Spleen (tissue), 11 donors: ENCODE measurements at regions not wholly inside any gene's neighbourhood (a gene's known extent, or its start where the extent isn't known, plus 50 kb on each side); places are given as distances from the start of the nearest gene placed in this dataset.

ENCODE experiments used
- DNase-seq: peaks from one replicate; pipeline ENCODE4 v3.0.0-alpha.2; 2020
- H3K27ac ChIP-seq, 8 donors: fragments of 200-600 bp; sonication (generic) in 7 of 8; 1 replicate in 4 of 8; 2 replicates in 4 of 8; pipeline versions ENCODE4 v1.5.0 to v1.8.0; 2016 to 2021; ENCODE audit warnings: inconsistent platforms in 4 of 8, mild to moderate bottlenecking in 4 of 8, moderate library complexity in 1 of 8
- H3K27me3 ChIP-seq, 7 donors: fragments of 200-600 bp; sonication (generic) in 6 of 7; replicated peaks in 1 of 7; 1 replicate in 4 of 7; 2 replicates in 3 of 7; pipeline versions ENCODE4 v1.5.0 to v1.8.0; 2016 to 2021; ENCODE audit warnings: inconsistent platforms in 3 of 7, mild to moderate bottlenecking in 1 of 7
- H3K36me3 ChIP-seq, 6 donors: fragments of 200-600 bp; sonication (generic) in 5 of 6; 1 replicate in 4 of 6; 2 replicates in 2 of 6; pipeline versions ENCODE4 v1.5.0 to v1.8.0; 2016 to 2021; ENCODE audit warnings: inconsistent platforms in 2 of 6
- H3K4me1 ChIP-seq, 6 donors: fragments of 200-600 bp; sonication (generic) in 5 of 6; 1 replicate in 3 of 6; 2 replicates in 3 of 6; pipeline versions ENCODE4 v1.5.0 to v1.8.0; 2016 to 2021; ENCODE audit warnings: inconsistent platforms in 3 of 6
- H3K4me3 ChIP-seq, 8 donors: fragments of 200-600 bp; sonication (generic) in 7 of 8; 1 replicate in 4 of 8; 2 replicates in 4 of 8; pipeline versions ENCODE4 v1.5.0 to v1.8.0; 2016 to 2021; ENCODE audit warnings: inconsistent platforms in 4 of 8, mild to moderate bottlenecking in 4 of 8, moderate library complexity in 2 of 8
- H3K9me3 ChIP-seq, 8 donors: fragments of 200-600 bp; sonication (generic) in 7 of 8; 1 replicate in 4 of 8; 2 replicates in 4 of 8; pipeline versions ENCODE4 v1.5.0 to v1.8.0; 2016 to 2021; ENCODE audit warnings: inconsistent platforms in 4 of 8
- POLR2A ChIP-seq, 3 donors: fragments of 450-650 bp; IDR thresholded peaks; one replicate each; pipeline ENCODE4 v1.5.1; 2017; ENCODE audit warnings: antibody characterized with exemption in 3 of 3, mild to moderate bottlenecking in 1 of 3
- POLR2AphosphoS5 ChIP-seq, 3 donors: sonication (generic); formaldehyde crosslinking; IDR thresholded peaks; one replicate each; pipeline ENCODE4 v1.5.1; 2017; ENCODE audit warnings: antibody characterized with exemption in 3 of 3
- WGBS, 5 donors: extraction: QIAGEN DNeasy Blood & Tissue Kit in 3 of 5; methylation state at CpG; one replicate each; pipeline versions ENCODE4 v1.1.5 to v1.1.7; 2013 to 2018; 5-methylcytosine and 5-hydroxymethylcytosine counted together
- intact Hi-C: fragments of 100-400 bp; cut with DNase I; formaldehyde crosslinking; loops from one replicate; pipeline ENCODE4 v1.15.0; 2023; ENCODE audit warnings: low total_unique reads
- TF ChIP-seq, protein P1 (sequence below), 11 experiments: fragments of 200-600 bp in 7 of 11; fragments of 450-650 bp in 4 of 11; sonication (generic) in 4 of 11; IDR thresholded peaks in 8 of 11; conservative IDR thresholded peaks in 3 of 11; 1 replicate in 7 of 11; 2 replicates in 4 of 11; pipeline versions ENCODE4 v1.4.0 to v1.8.0; 2016 to 2021; ENCODE audit warnings: antibody characterized with exemption in 11 of 11, inconsistent platforms in 4 of 11, mild to moderate bottlenecking in 1 of 11
- donor health status: healthy with polysubstance abuse.
- donor health status: DM: no; HTN: no; CAD: no; lungs with moderate emphysema.
- donor health status: DM: no; HTN: no; CAD: no.
- donor health status: Bipolar disorder and iron deficiency.
- donor health status: healthy.
- donor health status: DM: no; HTN: no; CAD: no.
- donor health status: DM: yes; HTN: yes; CAD: no.

GRCh38 chr6:122859676-122860075, 70.6 kb downstream of the SMPDL3A start:
- no peaks in the 10 kb centered on the region for H3K36me3 ChIP-seq
- intact Hi-C loops, result no loop called here
- H3K27ac ChIP-seq, result no peak overlapping the region
- DNase-seq, result no peak
- H3K4me3 ChIP-seq, result no peak overlapping the region
- 66 to 77% (median 74%) methylated on average over 6 of the region's 6 CpGs for WGBS, 5 donors
- H3K4me1 ChIP-seq, result no peaks in the 10 kb centered on the region
- no peak for TF ChIP-seq POLR2A (IDR thresholded peaks at IDR 0.05)
- no peak for TF ChIP-seq POLR2AphosphoS5 (IDR thresholded peaks at IDR 0.05)
- no peaks in the 10 kb centered on the region for H3K9me3 ChIP-seq
- peaks cover 0 to 3% (median 0%) of the 10 kb centered on the region in 7 donors for H3K27me3 ChIP-seq

- 37 to 49% (median 42%) methylated on average over 1 of the region's 1 CpG for WGBS, 5 donors
- TF ChIP-seq POLR2AphosphoS5 (IDR thresholded peaks at IDR 0.05), result no peak
- TF ChIP-seq, protein P1, sequence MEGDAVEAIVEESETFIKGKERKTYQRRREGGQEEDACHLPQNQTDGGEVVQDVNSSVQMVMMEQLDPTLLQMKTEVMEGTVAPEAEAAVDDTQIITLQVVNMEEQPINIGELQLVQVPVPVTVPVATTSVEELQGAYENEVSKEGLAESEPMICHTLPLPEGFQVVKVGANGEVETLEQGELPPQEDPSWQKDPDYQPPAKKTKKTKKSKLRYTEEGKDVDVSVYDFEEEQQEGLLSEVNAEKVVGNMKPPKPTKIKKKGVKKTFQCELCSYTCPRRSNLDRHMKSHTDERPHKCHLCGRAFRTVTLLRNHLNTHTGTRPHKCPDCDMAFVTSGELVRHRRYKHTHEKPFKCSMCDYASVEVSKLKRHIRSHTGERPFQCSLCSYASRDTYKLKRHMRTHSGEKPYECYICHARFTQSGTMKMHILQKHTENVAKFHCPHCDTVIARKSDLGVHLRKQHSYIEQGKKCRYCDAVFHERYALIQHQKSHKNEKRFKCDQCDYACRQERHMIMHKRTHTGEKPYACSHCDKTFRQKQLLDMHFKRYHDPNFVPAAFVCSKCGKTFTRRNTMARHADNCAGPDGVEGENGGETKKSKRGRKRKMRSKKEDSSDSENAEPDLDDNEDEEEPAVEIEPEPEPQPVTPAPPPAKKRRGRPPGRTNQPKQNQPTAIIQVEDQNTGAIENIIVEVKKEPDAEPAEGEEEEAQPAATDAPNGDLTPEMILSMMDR (IDR thresholded peaks at IDR 0.05 in 8 of 11, conservative IDR thresholded peaks at IDR 0.05 in 3 of 11), result no peak
- TF ChIP-seq POLR2A (IDR thresholded peaks at IDR 0.05), result no peak
- intact Hi-C loops, result no loop called here
- Histone ChIP-seq H3K4me1 (no peaks in the 10 kb centered on the region), H3K27ac (no peak overlapping the region), H3K36me3 (no peaks in the 10 kb centered on the region), H3K27me3 (peaks cover 0 to 3% (median 0%) of the 10 kb centered on the region in 7 donors), H3K4me3 (no peak overlapping the region), H3K9me3 (no peaks in the 10 kb centered on the region)
- DNase-seq, result no peak
Measured at GRCh38 chr6:122861594-122861993, 72.5 kb downstream of the SMPDL3A start.

DNA sequence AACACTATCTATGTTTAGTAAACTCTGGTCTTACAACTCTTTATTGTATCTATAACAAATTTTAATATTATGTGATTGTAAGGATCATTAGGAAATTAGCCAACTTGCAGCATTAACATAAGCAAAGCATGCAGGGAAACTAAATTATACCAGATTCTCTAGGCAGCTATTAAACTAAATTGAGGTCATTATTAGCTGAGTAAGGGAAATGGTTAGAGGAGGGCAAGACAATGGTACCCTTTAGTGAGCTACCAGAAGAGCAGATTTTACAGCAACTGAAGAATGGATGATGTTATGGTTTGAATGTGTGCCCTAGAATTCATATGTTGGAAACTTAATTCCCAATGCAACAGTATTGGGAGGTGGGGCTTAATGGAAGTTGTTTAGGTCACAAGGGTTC, 79.1 kb downstream of the SMPDL3A start:
- intact Hi-C loops, result no loop called here
- Histone ChIP-seq H3K9me3 (no peaks in the 10 kb centered on the region), H3K4me1 (no peaks in the 10 kb centered on the region), H3K36me3 (no peaks in the 10 kb centered on the region), H3K4me3 (no peak overlapping the region), H3K27ac (no peak overlapping the region), H3K27me3 (no peaks in the 10 kb centered on the region)
- no peak for DNase-seq
- TF ChIP-seq, protein P1 (IDR thresholded peaks at IDR 0.05 in 8 of 11, conservative IDR thresholded peaks at IDR 0.05 in 3 of 11), result no peak
- TF ChIP-seq POLR2A (IDR thresholded peaks at IDR 0.05) (no peak), POLR2AphosphoS5 (IDR thresholded peaks at IDR 0.05) (no peak)

- H3K27ac ChIP-seq, result no peak overlapping the region
- H3K36me3 ChIP-seq, result no peaks in the 10 kb centered on the region
- no peak for DNase-seq
- no peak overlapping the region for H3K4me3 ChIP-seq
- no peaks in the 10 kb centered on the region for H3K9me3 ChIP-seq
- intact Hi-C loops, result no loop called here
- TF ChIP-seq POLR2AphosphoS5 (IDR thresholded peaks at IDR 0.05), result no peak
- TF ChIP-seq POLR2A (IDR thresholded peaks at IDR 0.05), result no peak
- TF ChIP-seq, protein P1 (IDR thresholded peaks at IDR 0.05 in 8 of 11, conservative IDR thresholded peaks at IDR 0.05 in 3 of 11), result peak in 2 of 11 experiments; percentile 15 to 22
- H3K27me3 ChIP-seq, result no peaks in the 10 kb centered on the region
- no peaks in the 10 kb centered on the region for H3K4me1 ChIP-seq
Measured at GRCh38 chr6:122869437-122870024, 80.5 kb downstream of the SMPDL3A start.

GRCh38 chr6:122871079-122871478, 82.0 kb downstream of the SMPDL3A start:
- H3K36me3 ChIP-seq, result no peaks in the 10 kb centered on the region
- no peak for DNase-seq
- WGBS, 5 donors, result 68 to 90% (median 76%) methylated on average over 1 of the region's 1 CpG
- intact Hi-C loops, result no loop called here
- no peak overlapping the region for H3K27ac ChIP-seq
- TF ChIP-seq, protein P1 (IDR thresholded peaks at IDR 0.05 in 8 of 11, conservative IDR thresholded peaks at IDR 0.05 in 3 of 11), result no peak
- TF ChIP-seq POLR2AphosphoS5 (IDR thresholded peaks at IDR 0.05) (no peak), POLR2A (IDR thresholded peaks at IDR 0.05) (no peak)
- H3K4me3 ChIP-seq, result no peak overlapping the region
- no peaks in the 10 kb centered on the region for H3K27me3 ChIP-seq
- no peaks in the 10 kb centered on the region for H3K4me1 ChIP-seq
- no peaks in the 10 kb centered on the region for H3K9me3 ChIP-seq
